Rectal smooth muscle tissue (tissue), 1 donor: ENCODE measurements at regions not wholly inside any gene's neighbourhood (a gene's known extent, or its start where the extent isn't known, plus 50 kb on each side); places are given as distances from the start of the nearest gene placed in this dataset.

ENCODE experiments used
- H3K27ac ChIP-seq: one replicate; pipeline ENCODE4 v1.7.0; 2013; ENCODE audit warnings: low read depth, low read length, inconsistent platforms
- H3K27me3 ChIP-seq: one replicate; pipeline ENCODE4 v1.7.0; 2013; ENCODE audit warnings: low read length; ENCODE audit not compliant: control insufficient read depth, insufficient read depth
- H3K36me3 ChIP-seq: one replicate; pipeline ENCODE4 v1.7.0; 2013; ENCODE audit warnings: low read length; ENCODE audit not compliant: control insufficient read depth, insufficient read depth
- H3K4me1 ChIP-seq: one replicate; pipeline ENCODE4 v1.7.0; 2013; ENCODE audit warnings: low read length; ENCODE audit not compliant: control insufficient read depth, insufficient read depth
- H3K4me3 ChIP-seq: one replicate; pipeline ENCODE4 v1.7.0; 2013; ENCODE audit warnings: low read length
- H3K9ac ChIP-seq: one replicate; pipeline ENCODE4 v1.7.0; 2013; ENCODE audit warnings: low read length

GRCh38 chr11:86162239-86162638, 82.3 kb upstream of the EED start:
- H3K9ac ChIP-seq: no peak overlapping the region
- no peaks in the 10 kb centered on the region for H3K36me3 ChIP-seq
- H3K27me3 ChIP-seq: no peaks in the 10 kb centered on the region
- no peak overlapping the region for H3K4me3 ChIP-seq
- H3K27ac ChIP-seq: peak overlapping the region; percentile 65
- H3K4me1 ChIP-seq: peaks cover 17% of the 10 kb centered on the region

- H3K4me3 ChIP-seq: no peak overlapping the region
- peak overlapping the region; percentile 65 for H3K27ac ChIP-seq
- H3K27me3 ChIP-seq: no peaks in the 10 kb centered on the region
- no peak overlapping the region for H3K9ac ChIP-seq
- peaks cover 17% of the 10 kb centered on the region for H3K4me1 ChIP-seq
- H3K36me3 ChIP-seq: no peaks in the 10 kb centered on the region
Observed at GRCh38 chr11:86161837-86162236, 82.7 kb upstream of the EED start.

- Histone ChIP-seq H3K4me3 (no peak overlapping the region), H3K4me1 (peaks cover 17% of the 10 kb centered on the region), H3K27me3 (no peaks in the 10 kb centered on the region), H3K36me3 (no peaks in the 10 kb centered on the region), H3K9ac (no peak overlapping the region), H3K27ac (no peak overlapping the region)
Observed at GRCh38 chr11:86161336-86161735, 83.2 kb upstream of the EED start.

GRCh38 chr11:86160541-86161149, 83.9 kb upstream of the EED start:
- no peak overlapping the region for H3K4me3 ChIP-seq
- no peaks in the 10 kb centered on the region for H3K27me3 ChIP-seq
- H3K9ac ChIP-seq: no peak overlapping the region
- peaks cover 17% of the 10 kb centered on the region for H3K4me1 ChIP-seq
- no peak overlapping the region for H3K27ac ChIP-seq
- no peaks in the 10 kb centered on the region for H3K36me3 ChIP-seq

- no peaks in the 10 kb centered on the region for H3K27me3 ChIP-seq
- H3K9ac ChIP-seq: no peak overlapping the region
- no peaks in the 10 kb centered on the region for H3K36me3 ChIP-seq
- no peak overlapping the region for H3K4me3 ChIP-seq
- no peak overlapping the region for H3K27ac ChIP-seq
- peaks cover 17% of the 10 kb centered on the region for H3K4me1 ChIP-seq
Observed at GRCh38 chr11:86159581-86159891, 85.0 kb upstream of the EED start.

GRCh38 chr11:86158704-86159580, 85.6 kb upstream of the EED start:
- Histone ChIP-seq H3K4me1 (peaks cover 17% of the 10 kb centered on the region), H3K27me3 (no peaks in the 10 kb centered on the region), H3K36me3 (no peaks in the 10 kb centered on the region), H3K27ac (no peak overlapping the region), H3K9ac (no peak overlapping the region), H3K4me3 (no peak overlapping the region)

GRCh38 chr11:86157797-86158378, 86.7 kb upstream of the EED start:
- Histone ChIP-seq H3K36me3 (no peaks in the 10 kb centered on the region), H3K9ac (no peak overlapping the region), H3K27ac (no peak overlapping the region), H3K4me1 (peaks cover 17% of the 10 kb centered on the region), H3K4me3 (no peak overlapping the region), H3K27me3 (no peaks in the 10 kb centered on the region)

- H3K4me1 ChIP-seq: peaks cover 22% of the 10 kb centered on the region
- no peak overlapping the region for H3K4me3 ChIP-seq
- H3K27me3 ChIP-seq: no peaks in the 10 kb centered on the region
- no peak overlapping the region for H3K9ac ChIP-seq
- no peaks in the 10 kb centered on the region for H3K36me3 ChIP-seq
- peak overlapping the region; percentile 10 for H3K27ac ChIP-seq
Observed at GRCh38 chr11:86156397-86156955, 87.6 kb upstream of the PICALM start.

- no peaks in the 10 kb centered on the region for H3K36me3 ChIP-seq
- H3K9ac ChIP-seq: no peak overlapping the region
- H3K27me3 ChIP-seq: no peaks in the 10 kb centered on the region
- H3K4me3 ChIP-seq: no peak overlapping the region
- H3K4me1 ChIP-seq: peaks cover 22% of the 10 kb centered on the region
- H3K27ac ChIP-seq: no peak overlapping the region
Observed at GRCh38 chr11:86155200-86155844, 86.4 kb upstream of the PICALM start.

GRCh38 chr11:86153439-86153838, 84.6 kb upstream of the PICALM start:
- Histone ChIP-seq H3K27ac (no peak overlapping the region), H3K4me1 (peaks cover 22% of the 10 kb centered on the region), H3K9ac (no peak overlapping the region), H3K36me3 (no peaks in the 10 kb centered on the region), H3K4me3 (no peak overlapping the region), H3K27me3 (peaks cover under 1% of the 10 kb centered on the region)

GRCh38 chr11:86152901-86153300, 84.0 kb upstream of the PICALM start:
- H3K27me3 ChIP-seq: peaks cover 2% of the 10 kb centered on the region
- H3K9ac ChIP-seq: no peak overlapping the region
- H3K27ac ChIP-seq: no peak overlapping the region
- peaks cover 22% of the 10 kb centered on the region for H3K4me1 ChIP-seq
- no peak overlapping the region for H3K4me3 ChIP-seq
- H3K36me3 ChIP-seq: no peaks in the 10 kb centered on the region
